Keratinocyte (primary cell): ENCODE measurements at regions not wholly inside any gene's neighbourhood (a gene's known extent, or its start where the extent isn't known, plus 50 kb on each side); places are given as distances from the start of the nearest gene placed in this dataset.

Experiments used
- DNase-seq: peaks from one replicate; pipeline ENCODE4 v3.0.0-alpha.2; 2011; ENCODE audit warnings: low read depth, missing footprints, low spot score
- FAIRE-seq: peaks from 2 replicates; lab custom pipeline; 2011; peaks lifted over from hg19 to GRCh38; lab: Jason Lieb, UNC
- H2AFZ ChIP-seq: 2 replicates; pipeline ENCODE4 v1.6.0; 2012; ENCODE audit warnings: low read length, control low read depth, inconsistent platforms; ENCODE audit not compliant: control insufficient read depth
- H3K27ac ChIP-seq: 2 replicates; pipeline ENCODE4 v1.5.1; 2011; ENCODE audit warnings: low read length; ENCODE audit not compliant: control insufficient read depth, insufficient read depth
- H3K27me3 ChIP-seq: 3 replicates; pipeline ENCODE4 v1.6.0; 2011; ENCODE audit warnings: low read length; ENCODE audit not compliant: control insufficient read depth, insufficient read depth; ENCODE audit errors: extremely low read depth
- H3K36me3 ChIP-seq, 2 experiments: 2 replicates in 1 of 2; 3 replicates in 1 of 2; pipeline ENCODE4 v1.5.1; 2011; ENCODE audit warnings: low read length in 2 of 2, mild to moderate bottlenecking in 1 of 2; ENCODE audit not compliant: control insufficient read depth in 2 of 2, insufficient read depth in 2 of 2; ENCODE audit errors: extremely low read depth in 1 of 2
- H3K4me1 ChIP-seq: 3 replicates; pipeline ENCODE4 v1.5.1; 2011; ENCODE audit warnings: low read length; ENCODE audit not compliant: control insufficient read depth, insufficient read depth; ENCODE audit errors: extremely low read depth
- H3K4me2 ChIP-seq: 3 replicates; pipeline ENCODE4 v1.6.0; 2011; ENCODE audit warnings: low read depth, low read length; ENCODE audit not compliant: control insufficient read depth, insufficient read depth; ENCODE audit errors: extremely low read depth
- H3K4me3 ChIP-seq, 3 experiments: fragments of 200-600 bp in 1 of 3; sonication (generic) in 1 of 3; 2 replicates in 2 of 3; 3 replicates in 1 of 3; pipeline ENCODE4 v1.5.1; 2011 to 2016; ENCODE audit warnings: low read length in 3 of 3, mild to moderate bottlenecking in 3 of 3, control low read depth in 2 of 3, inconsistent platforms in 1 of 3, low read depth in 1 of 3, mixed read lengths in 1 of 3, mixed run types in 1 of 3, moderate library complexity in 1 of 3; ENCODE audit not compliant: control insufficient read depth in 2 of 3, insufficient read depth in 2 of 3; ENCODE audit errors: extremely low read depth in 1 of 3
- H3K79me2 ChIP-seq: 2 replicates; pipeline ENCODE4 v1.6.0; 2012; ENCODE audit warnings: low read length; ENCODE audit not compliant: control insufficient read depth, insufficient read depth
- H3K9ac ChIP-seq: 3 replicates; pipeline ENCODE4 v1.6.0; 2011; ENCODE audit warnings: low read length; ENCODE audit not compliant: control insufficient read depth, insufficient read depth; ENCODE audit errors: extremely low read depth
- H3K9me1 ChIP-seq: 3 replicates; pipeline ENCODE4 v1.6.0; 2011; ENCODE audit warnings: low read length; ENCODE audit not compliant: control insufficient read depth, insufficient read depth; ENCODE audit errors: extremely low read depth
- H3K9me3 ChIP-seq: 2 replicates; pipeline ENCODE4 v1.5.1; 2012; ENCODE audit warnings: low read depth, low read length; ENCODE audit not compliant: control insufficient read depth
- H4K20me1 ChIP-seq: 3 replicates; pipeline ENCODE4 v1.6.0; 2011; ENCODE audit warnings: low read length; ENCODE audit not compliant: control insufficient read depth, insufficient read depth; ENCODE audit errors: extremely low read depth
- EZH2 ChIP-seq: IDR thresholded peaks from one replicate; pipeline ENCODE4 v1.6.1; 2012; ENCODE audit warnings: inconsistent platforms, mild to moderate bottlenecking, low read length, moderate library complexity
- dilution Hi-C: fragments of 300-500 bp; cut with MboI; formaldehyde crosslinking; loops from one replicate; pipeline ENCODE4 v1.7.0; 2020; ENCODE audit warnings: low sequenced_read_pairs; ENCODE audit not compliant: extremely low pct_ligation_motif_present
- TF ChIP-seq, protein P1 (sequence below), 3 experiments: IDR thresholded peaks in 1 of 3; conservative IDR thresholded peaks in 1 of 3; optimal IDR thresholded peaks in 1 of 3; 2 replicates in 2 of 3; 3 replicates in 1 of 3; pipeline versions ENCODE3 to v1.5.1; 2011; ENCODE audit warnings: low read length in 3 of 3, mild to moderate bottlenecking in 3 of 3, moderate library complexity in 2 of 3, control low read depth in 1 of 3, inconsistent platforms in 1 of 3; ENCODE audit not compliant: insufficient read depth in 2 of 3; ENCODE audit errors: extremely low read depth in 1 of 3

DNA sequence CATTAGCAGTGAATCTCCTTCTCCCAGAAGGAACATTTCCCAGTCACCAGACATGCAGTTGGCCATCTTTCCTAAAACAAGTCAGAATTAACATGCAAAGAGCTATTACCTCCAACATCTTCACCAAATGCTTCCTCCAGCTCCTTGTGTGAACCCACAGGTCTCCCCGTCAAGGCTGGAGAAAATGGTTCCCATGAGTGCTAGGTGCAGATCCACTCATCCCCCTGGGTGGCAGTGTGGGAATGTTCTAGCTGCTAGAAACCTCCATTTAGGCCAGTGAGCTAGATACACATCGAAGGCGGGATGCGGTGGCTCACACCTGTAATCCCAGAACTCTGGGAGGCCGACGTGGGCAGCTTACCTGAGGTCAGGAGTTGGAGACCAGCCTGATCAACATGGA lies 603.9 kb upstream of the SLC35B3 start:
- TF ChIP-seq, protein P1, sequence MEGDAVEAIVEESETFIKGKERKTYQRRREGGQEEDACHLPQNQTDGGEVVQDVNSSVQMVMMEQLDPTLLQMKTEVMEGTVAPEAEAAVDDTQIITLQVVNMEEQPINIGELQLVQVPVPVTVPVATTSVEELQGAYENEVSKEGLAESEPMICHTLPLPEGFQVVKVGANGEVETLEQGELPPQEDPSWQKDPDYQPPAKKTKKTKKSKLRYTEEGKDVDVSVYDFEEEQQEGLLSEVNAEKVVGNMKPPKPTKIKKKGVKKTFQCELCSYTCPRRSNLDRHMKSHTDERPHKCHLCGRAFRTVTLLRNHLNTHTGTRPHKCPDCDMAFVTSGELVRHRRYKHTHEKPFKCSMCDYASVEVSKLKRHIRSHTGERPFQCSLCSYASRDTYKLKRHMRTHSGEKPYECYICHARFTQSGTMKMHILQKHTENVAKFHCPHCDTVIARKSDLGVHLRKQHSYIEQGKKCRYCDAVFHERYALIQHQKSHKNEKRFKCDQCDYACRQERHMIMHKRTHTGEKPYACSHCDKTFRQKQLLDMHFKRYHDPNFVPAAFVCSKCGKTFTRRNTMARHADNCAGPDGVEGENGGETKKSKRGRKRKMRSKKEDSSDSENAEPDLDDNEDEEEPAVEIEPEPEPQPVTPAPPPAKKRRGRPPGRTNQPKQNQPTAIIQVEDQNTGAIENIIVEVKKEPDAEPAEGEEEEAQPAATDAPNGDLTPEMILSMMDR (optimal IDR thresholded peaks at IDR 0.05 in 1 of 3, IDR thresholded peaks at IDR 0.05 in 1 of 3, conservative IDR thresholded peaks at IDR 0.05 in 1 of 3; ENCODE audit: extremely low read depth in 1 of 3, insufficient read depth in 2 of 3, low read length in 3 of 3) = peak in 2 of 3 experiments; percentile 28 to 56
- TF ChIP-seq EZH2 = no peak
- H2AFZ ChIP-seq = no peak overlapping the region
- no peaks in the 10 kb centered on the region for H3K4me1 ChIP-seq
- DNase-seq (no peak), FAIRE-seq (no peak)
- no peaks in the 10 kb centered on the region for H3K79me2 ChIP-seq
- H3K9me3 ChIP-seq = no peaks in the 10 kb centered on the region
- no peaks in the 10 kb centered on the region for H3K36me3 ChIP-seq
- no peak overlapping the region for H3K4me3 ChIP-seq
- no peak overlapping the region for H3K9ac ChIP-seq
- H3K9me1 ChIP-seq = no peaks in the 10 kb centered on the region
- H3K4me2 ChIP-seq = no peak overlapping the region
- no peaks in the 10 kb centered on the region for H4K20me1 ChIP-seq
- no peak overlapping the region for H3K27ac ChIP-seq
- dilution Hi-C loops = no loop called here
- no peaks in the 10 kb centered on the region for H3K27me3 ChIP-seq

DNA sequence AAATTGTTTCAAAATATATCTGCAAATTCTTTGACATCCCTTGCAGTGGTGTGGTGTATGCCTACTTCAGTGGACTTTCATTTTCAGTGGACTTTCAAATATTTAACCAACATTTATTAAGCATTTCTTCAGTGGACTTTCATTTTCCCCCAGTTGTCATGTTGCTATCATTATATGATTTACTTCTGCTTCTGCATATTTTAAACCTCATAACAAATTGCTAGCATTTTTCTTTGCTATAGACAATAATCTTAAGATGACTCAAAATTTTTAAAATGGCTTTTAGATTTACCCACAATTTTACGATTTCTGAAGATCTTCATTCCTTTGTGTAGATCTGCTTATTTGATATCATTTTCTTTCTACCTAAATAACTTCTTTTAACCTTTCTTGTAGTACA lies 592.7 kb upstream of the SLC35B3 start:
- H3K4me1 ChIP-seq = no peaks in the 10 kb centered on the region
- TF ChIP-seq, protein P1 (optimal IDR thresholded peaks at IDR 0.05 in 1 of 3, IDR thresholded peaks at IDR 0.05 in 1 of 3, conservative IDR thresholded peaks at IDR 0.05 in 1 of 3; ENCODE audit: extremely low read depth in 1 of 3, insufficient read depth in 2 of 3, low read length in 3 of 3) = no peak
- no peak for TF ChIP-seq EZH2
- H3K9ac ChIP-seq = no peak overlapping the region
- no peaks in the 10 kb centered on the region for H3K9me3 ChIP-seq
- no peaks in the 10 kb centered on the region for H3K36me3 ChIP-seq
- FAIRE-seq (no peak), DNase-seq (no peak)
- no peaks in the 10 kb centered on the region for H3K9me1 ChIP-seq
- no peaks in the 10 kb centered on the region for H3K27me3 ChIP-seq
- dilution Hi-C loops = no loop called here
- H3K27ac ChIP-seq = no peak overlapping the region
- no peaks in the 10 kb centered on the region for H4K20me1 ChIP-seq
- H3K79me2 ChIP-seq = no peaks in the 10 kb centered on the region
- no peak overlapping the region for H3K4me3 ChIP-seq
- H3K4me2 ChIP-seq = no peak overlapping the region
- H2AFZ ChIP-seq = no peak overlapping the region
